HG03095 (cell line): ENCODE measurements at regions not wholly inside any gene's neighbourhood (a gene's known extent, or its start where the extent isn't known, plus 50 kb on each side); places are given as distances from the start of the nearest gene placed in this dataset.
"Not testable (repeated sequence)": the region's sequence is repeated elsewhere in the genome, so short reads cannot be mapped to it uniquely, and the experiment has no call there.

Experiments
- ATAC-seq: cut with Tn5 transposase; IDR thresholded peaks from one replicate; pipeline ENCODE4 v1.9.1; 2021; ENCODE audit warnings: moderate library complexity; ENCODE audit not compliant: unreplicated experiment

GRCh38 chr7:20466543-20467021 lies 135.9 kb downstream of the ITGB8 start:
- ATAC-seq: peak; percentile 64

GRCh38 chr7:20470082-20470481 lies 139.4 kb downstream of the ITGB8 start:
- ATAC-seq: no peak

GRCh38 chr7:20470726-20471125 lies 140.0 kb downstream of the ITGB8 start:
- ATAC-seq: no peak

- ATAC-seq: no peak
These were observed 141.2 kb upstream of the ABCB5 start for GRCh38 chr7:20474249-20474648.

GRCh38 chr7:20475756-20476155 lies 139.7 kb upstream of the ABCB5 start:
- ATAC-seq: no peak

- no peak for ATAC-seq
These were observed 138.4 kb upstream of the ABCB5 start for GRCh38 chr7:20477067-20477466.

GRCh38 chr7:20479706-20480105 lies 135.8 kb upstream of the ABCB5 start:
- ATAC-seq: no peak

GRCh38 chr7:20482071-20482470 lies 133.4 kb upstream of the ABCB5 start:
- ATAC-seq: no peak

GRCh38 chr7:20484356-20484755 lies 131.1 kb upstream of the ABCB5 start:
- no peak for ATAC-seq

GRCh38 chr7:20488850-20489249 lies 126.6 kb upstream of the ABCB5 start:
- no peak for ATAC-seq

- no peak for ATAC-seq
These were observed 124.2 kb upstream of the ABCB5 start for GRCh38 chr7:20491284-20491683.

GRCh38 chr7:20494566-20494965 lies 120.9 kb upstream of the ABCB5 start:
- no peak for ATAC-seq

- ATAC-seq: not testable (repeated sequence)
These were observed 114.0 kb upstream of the ABCB5 start for GRCh38 chr7:20501473-20501872.

- ATAC-seq: no peak
These were observed 112.1 kb upstream of the ABCB5 start for GRCh38 chr7:20503278-20503950.

- ATAC-seq: no peak
These were observed 111.4 kb upstream of the ABCB5 start for GRCh38 chr7:20504060-20504459.

- ATAC-seq: no peak
These were observed 109.3 kb upstream of the ABCB5 start for GRCh38 chr7:20506175-20506574.

GRCh38 chr7:20507157-20507556 lies 108.3 kb upstream of the ABCB5 start:
- no peak for ATAC-seq

- no peak for ATAC-seq
These were observed 107.4 kb upstream of the ABCB5 start for GRCh38 chr7:20508109-20508508.

GRCh38 chr7:20509892-20510572 lies 105.4 kb upstream of the ABCB5 start:
- no peak for ATAC-seq

- no peak for ATAC-seq
These were observed 104.9 kb upstream of the ABCB5 start for GRCh38 chr7:20510573-20510900.

- ATAC-seq: no peak
These were observed 102.1 kb upstream of the ABCB5 start for GRCh38 chr7:20513341-20513740.

GRCh38 chr7:20513897-20514296 lies 101.6 kb upstream of the ABCB5 start:
- ATAC-seq: no peak

- no peak for ATAC-seq
These were observed 101.1 kb upstream of the ABCB5 start for GRCh38 chr7:20514364-20514763.
